ENCODE measurements at regions not wholly inside any gene's neighbourhood (a gene's known extent, or its start where the extent isn't known, plus 50 kb on each side); places are given as distances from the start of the nearest gene placed in this dataset.

DNA sequence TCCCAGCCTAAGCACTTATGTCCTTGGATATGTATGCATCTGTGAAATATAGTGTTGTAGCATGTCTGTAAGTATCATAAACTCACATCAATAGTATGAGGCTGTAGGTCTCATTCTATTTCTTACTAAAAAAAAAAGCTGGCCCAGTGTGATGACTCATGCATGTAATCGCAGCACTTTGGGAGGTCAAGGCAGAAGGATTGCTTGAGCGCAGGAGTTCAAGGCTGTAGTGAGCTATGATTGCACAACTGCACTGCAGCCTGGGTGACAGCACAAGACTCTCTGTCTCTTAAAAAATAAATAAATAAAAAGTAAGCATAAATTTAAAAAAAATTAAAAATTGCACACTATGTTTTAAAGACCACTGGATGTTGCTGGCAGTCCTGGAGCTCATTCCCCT lies 79.1 kb upstream of the SPATA13 start:
- H3K4me1 Mint-ChIP-seq (ENCODE audit: low read depth), result peaks cover 4% of the 10 kb centered on the region
- H3K9me3 Mint-ChIP-seq, result no peaks in the 10 kb centered on the region
- no peak overlapping the region for H3K4me3 Mint-ChIP-seq
- no peak for DNase-seq
- H3K27me3 Mint-ChIP-seq (ENCODE audit: insufficient read depth), result peaks cover 17% of the 10 kb centered on the region
- TF ChIP-seq, protein P1, sequence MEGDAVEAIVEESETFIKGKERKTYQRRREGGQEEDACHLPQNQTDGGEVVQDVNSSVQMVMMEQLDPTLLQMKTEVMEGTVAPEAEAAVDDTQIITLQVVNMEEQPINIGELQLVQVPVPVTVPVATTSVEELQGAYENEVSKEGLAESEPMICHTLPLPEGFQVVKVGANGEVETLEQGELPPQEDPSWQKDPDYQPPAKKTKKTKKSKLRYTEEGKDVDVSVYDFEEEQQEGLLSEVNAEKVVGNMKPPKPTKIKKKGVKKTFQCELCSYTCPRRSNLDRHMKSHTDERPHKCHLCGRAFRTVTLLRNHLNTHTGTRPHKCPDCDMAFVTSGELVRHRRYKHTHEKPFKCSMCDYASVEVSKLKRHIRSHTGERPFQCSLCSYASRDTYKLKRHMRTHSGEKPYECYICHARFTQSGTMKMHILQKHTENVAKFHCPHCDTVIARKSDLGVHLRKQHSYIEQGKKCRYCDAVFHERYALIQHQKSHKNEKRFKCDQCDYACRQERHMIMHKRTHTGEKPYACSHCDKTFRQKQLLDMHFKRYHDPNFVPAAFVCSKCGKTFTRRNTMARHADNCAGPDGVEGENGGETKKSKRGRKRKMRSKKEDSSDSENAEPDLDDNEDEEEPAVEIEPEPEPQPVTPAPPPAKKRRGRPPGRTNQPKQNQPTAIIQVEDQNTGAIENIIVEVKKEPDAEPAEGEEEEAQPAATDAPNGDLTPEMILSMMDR (IDR thresholded peaks at IDR 0.05), result no peak
- no peak overlapping the region for H3K27ac Mint-ChIP-seq
- H3K36me3 Mint-ChIP-seq (ENCODE audit: low read depth), result no peaks in the 10 kb centered on the region

DNA sequence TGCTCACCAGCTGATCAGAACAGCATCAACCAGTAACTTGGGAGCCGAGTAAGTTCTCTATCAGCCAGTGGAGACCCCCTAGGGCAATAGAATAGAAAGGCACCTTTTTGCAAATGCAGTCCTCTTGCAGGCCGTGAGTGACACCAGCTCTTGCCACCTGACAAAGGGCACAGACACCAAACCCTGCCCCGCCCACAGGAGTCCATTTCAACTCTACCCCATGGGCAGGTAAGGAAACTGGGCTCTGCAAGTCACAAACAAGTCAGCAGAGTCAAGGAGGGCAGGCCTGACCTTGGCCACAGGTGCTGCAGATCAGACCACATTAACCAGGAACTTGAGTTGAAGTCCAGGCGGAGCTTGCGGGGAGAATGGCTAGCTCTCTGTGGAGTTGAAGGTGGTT lies 77.4 kb upstream of the SPATA13 start:
- H3K27ac Mint-ChIP-seq, result no peak overlapping the region
- TF ChIP-seq, protein P1 (IDR thresholded peaks at IDR 0.05), result no peak
- no peaks in the 10 kb centered on the region; the same call in 1 of the 2 replicates for H3K4me1 Mint-ChIP-seq (ENCODE audit: low read depth)
- no peak overlapping the region for H3K4me3 Mint-ChIP-seq
- DNase-seq, result no peak
- H3K9me3 Mint-ChIP-seq, result no peaks in the 10 kb centered on the region
- peaks cover 24% of the 10 kb centered on the region for H3K27me3 Mint-ChIP-seq (ENCODE audit: insufficient read depth)
- no peaks in the 10 kb centered on the region for H3K36me3 Mint-ChIP-seq (ENCODE audit: low read depth)

DNA sequence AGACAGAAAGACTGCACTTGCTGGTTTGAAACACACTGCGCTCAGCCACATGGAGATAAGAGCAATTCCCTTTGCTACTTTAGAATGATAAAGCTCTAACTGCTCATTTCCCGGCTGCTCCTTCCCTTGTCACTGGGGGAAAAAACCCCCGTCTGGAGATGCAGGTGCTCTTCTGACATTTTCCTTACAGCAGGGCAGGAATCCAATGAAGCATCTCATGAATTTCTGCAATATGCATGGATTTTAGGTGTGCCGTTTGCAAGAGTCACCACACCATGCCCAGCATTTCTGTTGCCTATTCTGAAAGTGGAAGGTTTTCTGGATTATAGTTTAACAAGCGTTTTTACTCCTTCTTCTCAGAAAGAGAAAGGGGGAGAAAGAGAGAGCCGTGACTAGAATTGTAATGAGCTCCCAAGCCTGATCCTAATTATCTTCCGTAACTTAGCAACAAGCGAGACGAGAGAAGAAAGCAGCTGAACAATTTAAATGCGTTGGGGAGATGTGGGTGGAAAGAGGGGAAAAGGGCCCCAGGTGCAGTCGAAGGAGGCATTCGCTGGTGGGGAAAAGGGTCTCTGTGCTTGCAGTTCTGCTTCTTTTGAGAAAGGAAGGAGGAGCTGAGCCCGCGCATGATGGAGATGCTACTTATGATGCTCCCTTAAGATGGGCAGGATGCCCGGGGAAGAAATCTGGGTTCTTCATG lies 76.6 kb upstream of the SPATA13 start:
- TF ChIP-seq, protein P1 (IDR thresholded peaks at IDR 0.05), result no peak
- no peaks in the 10 kb centered on the region for H3K9me3 Mint-ChIP-seq
- no peaks in the 10 kb centered on the region; the same call in 1 of the 2 replicates for H3K4me1 Mint-ChIP-seq (ENCODE audit: low read depth)
- peaks cover 24% of the 10 kb centered on the region for H3K27me3 Mint-ChIP-seq (ENCODE audit: insufficient read depth)
- no peak overlapping the region for H3K27ac Mint-ChIP-seq
- no peak for DNase-seq
- H3K4me3 Mint-ChIP-seq, result peak overlapping the region; percentile 17; the same call in 1 of the 2 replicates
- H3K36me3 Mint-ChIP-seq (ENCODE audit: low read depth), result no peaks in the 10 kb centered on the region

DNA sequence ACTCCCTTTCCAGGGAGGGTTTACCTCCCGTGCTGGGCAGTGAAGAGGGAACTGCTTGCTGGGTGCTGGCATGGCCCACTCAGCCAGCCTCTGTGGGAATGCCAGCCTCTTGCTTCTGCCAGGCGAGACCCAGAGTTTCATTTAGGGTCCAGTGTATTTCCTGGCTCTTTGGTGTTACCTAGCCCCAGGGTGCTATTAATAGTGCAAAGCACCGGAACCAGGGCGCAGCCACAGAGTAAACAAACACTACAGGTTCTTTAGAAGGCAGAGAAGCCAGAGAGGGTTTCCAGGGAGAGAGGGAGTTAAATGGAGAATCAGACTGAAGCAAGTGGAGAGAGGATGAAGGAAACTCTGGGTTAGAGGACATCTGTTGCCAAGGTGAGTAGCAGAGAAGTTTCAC lies 74.9 kb upstream of the SPATA13 start:
- H3K9me3 Mint-ChIP-seq, result no peaks in the 10 kb centered on the region
- H3K36me3 Mint-ChIP-seq (ENCODE audit: low read depth), result no peaks in the 10 kb centered on the region
- TF ChIP-seq, protein P1 (IDR thresholded peaks at IDR 0.05), result no peak
- H3K4me1 Mint-ChIP-seq (ENCODE audit: low read depth), result no peaks in the 10 kb centered on the region; the same call in 1 of the 2 replicates
- H3K4me3 Mint-ChIP-seq, result no peak overlapping the region
- no peak for DNase-seq
- H3K27me3 Mint-ChIP-seq (ENCODE audit: insufficient read depth), result peaks cover 21% of the 10 kb centered on the region
- no peak overlapping the region for H3K27ac Mint-ChIP-seq

DNA sequence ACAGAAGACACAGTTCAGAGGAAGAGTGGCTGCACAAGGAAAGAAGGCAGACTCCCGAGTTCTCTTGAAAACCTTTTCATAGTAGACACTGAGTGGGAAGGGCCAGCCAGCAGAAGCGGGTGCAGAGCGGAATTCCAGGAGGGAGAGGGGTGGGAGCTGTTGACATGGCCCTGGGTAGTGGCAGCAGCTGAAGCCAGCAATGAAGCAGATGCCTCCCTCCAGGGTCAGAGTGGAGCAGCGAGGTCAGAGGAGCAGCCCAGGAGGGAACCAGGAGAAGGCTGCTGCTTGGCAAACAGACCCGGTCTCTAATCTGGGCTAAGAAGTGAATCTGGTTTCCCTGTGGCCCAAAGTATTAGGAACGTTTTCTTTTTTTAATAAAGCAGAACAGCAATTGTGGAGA lies 73.9 kb upstream of the SPATA13 start:
- no peaks in the 10 kb centered on the region; the same call in 1 of the 2 replicates for H3K4me1 Mint-ChIP-seq (ENCODE audit: low read depth)
- no peaks in the 10 kb centered on the region for H3K9me3 Mint-ChIP-seq
- DNase-seq, result no peak
- H3K27ac Mint-ChIP-seq, result no peak overlapping the region
- H3K4me3 Mint-ChIP-seq, result no peak overlapping the region
- H3K36me3 Mint-ChIP-seq (ENCODE audit: low read depth), result no peaks in the 10 kb centered on the region
- TF ChIP-seq, protein P1 (IDR thresholded peaks at IDR 0.05), result no peak
- peaks cover 26% of the 10 kb centered on the region for H3K27me3 Mint-ChIP-seq (ENCODE audit: insufficient read depth)
